Transverse colon (tissue), 3 donors: ENCODE measurements at regions not wholly inside any gene's neighbourhood (a gene's known extent, or its start where the extent isn't known, plus 50 kb on each side); places are given as distances from the start of the nearest gene placed in this dataset.

Experiments used
- POLR2A ChIP-seq: fragments of 450-650 bp; IDR thresholded peaks from one replicate; pipeline ENCODE4 v1.6.1; 2016; ENCODE audit warnings: antibody characterized with exemption, mild to moderate bottlenecking, moderate library complexity
- TF ChIP-seq, protein P1 (sequence below), 5 experiments: fragments of 200-600 bp in 3 of 5; fragments of 450-650 bp in 2 of 5; sonication (generic) in 3 of 5; IDR thresholded peaks; 1 replicate in 2 of 5; 2 replicates in 3 of 5; pipeline ENCODE4 v1.5.1; 2016 to 2017; ENCODE audit warnings: antibody characterized with exemption in 5 of 5, inconsistent platforms in 3 of 5, mild to moderate bottlenecking in 2 of 5, moderate library complexity in 1 of 5

DNA sequence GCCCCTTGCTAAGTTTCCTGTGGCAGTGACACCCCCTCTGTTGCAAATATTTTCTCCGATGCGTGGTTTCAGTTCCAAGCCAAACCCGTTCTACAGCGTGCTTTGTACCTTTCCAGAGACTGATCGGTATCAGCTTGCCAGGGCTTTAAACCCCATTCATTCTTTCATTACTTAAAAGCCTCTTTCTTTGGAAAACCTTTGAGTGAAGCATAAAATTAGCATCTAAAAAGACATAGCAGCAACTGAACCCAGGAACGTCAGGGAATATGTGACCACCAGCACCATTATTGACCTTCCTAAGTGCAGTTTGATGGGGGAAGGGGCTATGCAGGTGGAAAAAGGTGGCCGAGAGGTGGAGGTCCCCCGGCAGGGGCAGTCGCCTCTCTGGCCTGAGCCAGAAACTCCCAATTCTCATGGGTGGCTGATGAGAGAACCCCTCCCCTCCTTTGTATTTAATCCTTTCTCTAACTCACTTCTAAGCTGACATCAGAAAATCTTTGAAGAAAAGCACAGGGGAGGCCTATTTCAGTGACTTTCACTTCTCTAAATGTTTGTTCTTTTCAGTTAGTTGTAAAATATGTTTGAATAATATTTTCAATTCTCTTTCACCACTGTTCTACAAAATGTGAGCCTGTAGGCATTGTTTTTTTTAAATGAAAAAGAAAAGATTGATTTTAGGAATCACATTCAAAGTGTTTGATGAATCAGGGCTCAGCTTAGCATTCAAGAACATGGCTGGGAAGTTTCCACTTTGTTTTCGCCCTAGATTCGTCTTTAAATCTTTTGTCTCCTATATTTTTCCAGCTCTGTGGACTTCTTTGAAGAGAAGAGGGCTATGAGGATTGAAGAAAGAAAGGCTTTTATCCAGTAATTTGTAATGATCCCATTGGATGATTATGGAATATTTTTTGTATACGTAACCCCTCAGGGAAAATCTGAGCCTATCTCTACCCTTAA is 89.2 kb downstream of the RSPH3 start:
- TF ChIP-seq, protein P1, sequence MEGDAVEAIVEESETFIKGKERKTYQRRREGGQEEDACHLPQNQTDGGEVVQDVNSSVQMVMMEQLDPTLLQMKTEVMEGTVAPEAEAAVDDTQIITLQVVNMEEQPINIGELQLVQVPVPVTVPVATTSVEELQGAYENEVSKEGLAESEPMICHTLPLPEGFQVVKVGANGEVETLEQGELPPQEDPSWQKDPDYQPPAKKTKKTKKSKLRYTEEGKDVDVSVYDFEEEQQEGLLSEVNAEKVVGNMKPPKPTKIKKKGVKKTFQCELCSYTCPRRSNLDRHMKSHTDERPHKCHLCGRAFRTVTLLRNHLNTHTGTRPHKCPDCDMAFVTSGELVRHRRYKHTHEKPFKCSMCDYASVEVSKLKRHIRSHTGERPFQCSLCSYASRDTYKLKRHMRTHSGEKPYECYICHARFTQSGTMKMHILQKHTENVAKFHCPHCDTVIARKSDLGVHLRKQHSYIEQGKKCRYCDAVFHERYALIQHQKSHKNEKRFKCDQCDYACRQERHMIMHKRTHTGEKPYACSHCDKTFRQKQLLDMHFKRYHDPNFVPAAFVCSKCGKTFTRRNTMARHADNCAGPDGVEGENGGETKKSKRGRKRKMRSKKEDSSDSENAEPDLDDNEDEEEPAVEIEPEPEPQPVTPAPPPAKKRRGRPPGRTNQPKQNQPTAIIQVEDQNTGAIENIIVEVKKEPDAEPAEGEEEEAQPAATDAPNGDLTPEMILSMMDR (IDR thresholded peaks at IDR 0.05), result no peak
- TF ChIP-seq POLR2A, result no peak
